Activated naive CD4-positive, alpha-beta T cell treated with anti-CD3 and anti-CD28 coated beads, Interleukin-2, amount 50 U/mL, for 72 hours (primary cell): ENCODE measurements at regions not wholly inside any gene's neighbourhood (a gene's known extent, or its start where the extent isn't known, plus 50 kb on each side); places are given as distances from the start of the nearest gene placed in this dataset.

Experiments
- ATAC-seq, 2 donors: fragments of 150-1000 bp; cut with Tn5 transposase; 2 replicates each; pipeline ENCODE4 v1.10.0; 2021; ENCODE audit warnings: mild to moderate bottlenecking in 2 of 2, moderate library complexity in 2 of 2
- DNase-seq, 2 donors: peaks; one replicate each; pipeline ENCODE4 v3.0.0; 2021 to 2022; ENCODE audit warnings: low spot score in 2 of 2
- H3K27ac Mint-ChIP-seq, 2 donors: one replicate each; pipeline ENCODE4 v1.8.0; 2022; ENCODE audit warnings: mild to moderate bottlenecking in 2 of 2, mixed read lengths in 2 of 2
- H3K36me3 Mint-ChIP-seq, 2 donors: one replicate each; pipeline ENCODE4 v1.8.0; 2022; ENCODE audit warnings: mixed read lengths in 2 of 2
- H3K9me3 Mint-ChIP-seq, 2 donors: one replicate each; pipeline ENCODE4 v1.8.0; 2022; ENCODE audit warnings: mixed read lengths in 2 of 2

GRCh38 chr6:23445157-23445710 is 680.8 kb upstream of the NRSN1 start:
- Mint-ChIP-seq H3K36me3 (no peaks in the 10 kb centered on the region), H3K9me3 (peaks cover 6% of the 10 kb centered on the region in 2 donors), H3K27ac (no peak overlapping the region)
- ATAC-seq, result no peak
- no peak for DNase-seq

DNA sequence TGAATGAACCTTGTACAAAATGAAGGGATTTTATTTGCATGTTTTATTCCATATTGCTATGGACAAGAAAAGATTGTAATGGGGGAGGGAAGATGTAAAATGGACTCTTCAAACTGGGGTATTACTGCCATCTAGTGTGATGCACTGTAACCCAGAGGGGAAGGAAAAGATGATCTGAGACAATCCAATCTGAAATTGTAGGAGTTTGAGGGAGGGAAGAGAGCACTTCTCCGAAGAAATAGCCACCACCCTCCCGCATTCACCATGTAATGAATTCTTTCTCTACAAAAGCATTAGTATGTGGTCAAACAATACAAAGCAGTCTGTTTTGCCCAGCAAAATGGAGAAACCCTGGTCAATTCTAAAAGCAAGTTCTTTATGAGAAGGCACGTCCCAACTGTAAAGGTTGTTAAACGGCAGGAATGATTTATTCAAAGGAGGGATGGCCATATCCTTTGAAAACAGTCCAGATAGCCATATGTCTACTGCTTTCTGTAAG is 679.5 kb upstream of the NRSN1 start:
- DNase-seq, result no peak
- H3K36me3 Mint-ChIP-seq, result no peaks in the 10 kb centered on the region
- H3K9me3 Mint-ChIP-seq, result peaks cover 2 to 5% of the 10 kb centered on the region in 2 donors
- no peak overlapping the region for H3K27ac Mint-ChIP-seq
- ATAC-seq, result no peak

DNA sequence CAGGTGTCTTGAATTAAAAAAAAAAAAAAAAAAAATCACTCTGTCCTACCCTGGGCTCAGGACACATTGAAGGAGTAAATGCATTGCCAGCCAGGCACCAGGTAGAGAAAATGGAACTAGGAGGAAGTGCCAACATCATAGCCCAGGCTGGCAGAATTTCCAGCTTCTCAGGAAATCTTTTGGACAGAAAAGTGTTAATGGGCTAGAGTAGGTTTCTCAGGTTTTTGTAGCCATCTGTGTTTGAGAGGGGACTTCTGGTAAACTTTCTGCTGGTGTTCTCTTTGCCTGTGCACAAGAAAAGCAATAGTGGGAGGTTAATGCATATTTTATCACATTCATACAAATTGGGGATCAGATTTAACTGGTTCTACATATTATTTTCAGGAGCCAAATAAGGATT is 678.3 kb upstream of the NRSN1 start:
- no peak for DNase-seq
- ATAC-seq, result no peak
- Mint-ChIP-seq H3K9me3 (peaks cover 7 to 8% of the 10 kb centered on the region in 2 donors), H3K36me3 (no peaks in the 10 kb centered on the region), H3K27ac (no peak overlapping the region)

DNA sequence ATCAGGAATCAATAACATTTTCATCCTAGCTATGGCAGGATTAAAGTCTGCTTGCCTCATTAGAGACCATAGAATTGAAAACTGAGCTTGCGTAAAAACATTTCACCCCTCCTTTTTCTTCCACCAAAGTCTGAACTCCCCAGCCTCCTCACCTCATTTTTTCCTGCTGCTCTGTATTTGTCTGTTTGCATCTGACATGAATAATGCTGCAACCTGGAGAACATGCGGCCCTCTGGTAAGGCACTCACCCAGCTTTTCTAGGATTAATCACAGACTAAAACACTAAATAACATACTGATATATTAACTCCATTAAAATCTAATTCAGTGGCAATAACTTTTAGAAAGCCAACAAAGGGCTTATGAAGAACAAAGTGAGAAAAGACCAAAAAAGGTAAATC is 677.7 kb upstream of the NRSN1 start:
- no peak for DNase-seq
- Mint-ChIP-seq H3K27ac (no peak overlapping the region), H3K9me3 (peaks cover 8 to 10% of the 10 kb centered on the region in 2 donors), H3K36me3 (no peaks in the 10 kb centered on the region)
- no peak for ATAC-seq

DNA sequence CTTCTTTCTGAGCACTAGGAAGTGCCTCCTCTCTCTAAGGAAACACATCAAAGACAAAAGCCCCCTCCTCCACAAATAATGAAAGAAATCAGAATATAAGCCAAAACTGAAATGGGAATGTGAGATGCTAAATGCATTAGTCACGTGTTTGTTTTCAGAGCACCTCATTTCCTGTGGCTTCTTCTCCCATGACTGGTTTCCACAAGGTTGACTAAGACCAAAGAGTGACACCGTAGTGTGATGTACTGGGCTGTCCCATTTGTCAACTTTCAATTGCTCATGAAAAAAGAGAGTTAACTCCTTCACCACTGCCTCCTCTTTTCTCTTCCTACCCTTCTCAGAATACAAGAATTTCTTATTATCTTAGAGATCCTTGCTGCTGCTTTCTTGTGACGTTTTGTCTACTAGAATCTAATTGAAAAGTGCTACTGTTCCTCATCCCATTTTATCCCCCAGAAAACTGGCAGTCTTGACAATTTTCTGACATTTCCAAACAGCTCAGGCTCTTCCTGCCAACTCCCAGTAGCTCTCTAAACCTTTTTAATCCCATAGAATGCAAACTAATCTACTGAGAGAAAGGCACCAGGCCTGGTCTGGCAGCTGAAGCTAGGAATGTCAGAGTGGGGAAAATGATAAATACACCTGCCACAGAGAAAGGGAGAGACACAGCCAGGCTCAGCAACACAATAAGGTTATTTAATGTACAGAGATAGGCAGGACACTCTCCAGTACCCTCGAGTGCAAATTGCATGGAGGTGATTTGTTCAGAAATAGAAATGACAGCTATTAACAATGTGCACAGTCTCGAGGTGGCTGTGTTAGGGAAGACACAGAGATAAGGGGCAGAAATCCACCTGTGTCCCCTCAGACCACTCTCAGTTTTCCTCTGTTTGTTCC is 671.7 kb upstream of the NRSN1 start:
- ATAC-seq (peak in 1 of 2 donors; percentile 55), DNase-seq (no peak)
- Mint-ChIP-seq H3K27ac (no peak overlapping the region), H3K9me3 (peaks cover 8 to 10% of the 10 kb centered on the region in 2 donors), H3K36me3 (no peaks in the 10 kb centered on the region)

GRCh38 chr6:23455754-23456153 is 670.3 kb upstream of the NRSN1 start:
- no peak for ATAC-seq
- Mint-ChIP-seq H3K36me3 (no peaks in the 10 kb centered on the region), H3K9me3 (peaks cover 8 to 10% of the 10 kb centered on the region in 2 donors), H3K27ac (no peak overlapping the region)
- no peak for DNase-seq

GRCh38 chr6:23456396-23456795 is 669.6 kb upstream of the NRSN1 start:
- Mint-ChIP-seq H3K9me3 (peaks cover 8 to 9% of the 10 kb centered on the region in 2 donors), H3K36me3 (no peaks in the 10 kb centered on the region), H3K27ac (no peak overlapping the region)
- ATAC-seq (no peak), DNase-seq (no peak)

DNA sequence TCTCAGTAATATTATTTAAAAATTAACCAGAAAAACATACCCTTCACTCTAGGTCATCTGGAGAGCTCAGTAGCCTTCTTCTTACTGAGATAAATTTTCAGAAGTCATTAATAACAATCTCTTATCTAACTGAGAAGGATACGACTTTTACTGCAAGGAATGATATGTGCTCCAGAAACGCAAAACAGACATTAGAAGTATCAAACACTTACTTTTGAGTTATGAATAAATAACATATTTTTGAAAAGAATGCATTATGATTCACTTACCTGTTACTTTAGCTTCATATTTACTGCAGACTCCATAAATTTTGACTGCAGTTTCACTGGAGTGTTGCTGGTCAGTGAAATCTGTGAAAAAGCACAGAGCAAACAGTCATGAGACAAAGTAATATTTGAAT is 668.7 kb upstream of the NRSN1 start:
- no peaks in the 10 kb centered on the region for H3K36me3 Mint-ChIP-seq
- DNase-seq, result no peak
- ATAC-seq, result no peak

DNA sequence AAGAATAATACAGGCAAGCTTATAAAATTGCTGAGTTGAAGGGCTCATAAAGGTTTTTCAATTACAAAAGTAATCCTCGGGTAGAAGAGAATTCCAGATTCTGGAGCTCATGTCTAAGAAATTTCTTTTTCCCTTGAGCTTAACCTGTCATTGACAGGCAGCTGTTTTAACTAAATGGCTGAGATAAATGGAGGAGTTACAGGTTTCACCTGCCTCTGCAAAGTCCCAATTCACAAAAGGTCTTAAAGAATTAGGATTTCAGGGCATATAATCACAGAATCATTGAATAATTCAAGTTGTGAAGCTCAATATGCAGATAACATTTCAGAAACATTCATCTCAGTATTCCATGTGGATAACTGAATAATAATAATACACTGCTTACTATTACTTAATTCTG is 660.1 kb upstream of the NRSN1 start:
- H3K36me3 Mint-ChIP-seq, result peaks cover 0 to 4% of the 10 kb centered on the region in 2 donors
- no peaks in the 10 kb centered on the region for H3K9me3 Mint-ChIP-seq
- DNase-seq (no peak), ATAC-seq (no peak)
- H3K27ac Mint-ChIP-seq, result no peak overlapping the region

More for the DNA sequence above, 668.7 kb upstream of the NRSN1 start:
- H3K27ac Mint-ChIP-seq, result no peak overlapping the region
- H3K9me3 Mint-ChIP-seq, result peaks cover 5 to 6% of the 10 kb centered on the region in 2 donors

DNA sequence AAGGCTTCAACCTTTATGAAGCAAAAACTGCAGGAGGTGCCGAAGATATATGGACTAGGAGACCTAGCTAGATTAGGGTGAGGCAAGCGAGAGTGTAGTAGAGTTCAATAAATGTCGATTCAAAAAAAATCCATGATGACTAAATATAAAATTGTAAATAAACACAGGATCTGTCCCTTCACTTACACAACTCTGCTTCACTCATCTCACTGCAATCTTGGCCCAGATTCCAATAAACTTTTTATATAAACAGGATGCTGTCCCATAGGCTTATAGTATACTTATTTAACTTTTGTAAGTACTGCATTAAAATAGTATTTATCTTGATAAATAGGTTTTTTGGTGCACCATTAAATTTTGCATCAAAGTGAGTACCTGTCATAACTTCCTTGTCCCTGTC is 648.4 kb upstream of the NRSN1 start:
- no peak for ATAC-seq

DNA sequence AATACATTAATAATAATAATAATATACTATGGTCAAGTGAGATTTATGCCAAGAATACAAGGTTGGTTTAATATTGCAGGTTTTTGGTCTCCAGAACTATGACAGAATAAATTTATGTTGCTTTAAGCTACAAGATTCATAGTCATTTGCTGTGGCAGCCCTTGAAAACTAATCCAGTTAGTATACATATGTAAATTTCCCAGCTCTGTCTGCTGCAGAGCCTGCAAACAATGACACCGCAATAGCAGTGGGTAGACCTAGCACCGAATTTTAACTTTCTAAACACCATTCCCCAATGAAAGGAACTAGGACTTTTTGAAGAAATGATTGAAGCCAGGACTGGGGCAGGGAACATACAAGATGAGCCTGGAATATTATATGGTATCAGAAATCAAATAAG is 647.7 kb upstream of the NRSN1 start:
- ATAC-seq (no peak), DNase-seq (no peak)
- no peaks in the 10 kb centered on the region for H3K36me3 Mint-ChIP-seq
- no peak overlapping the region for H3K27ac Mint-ChIP-seq
- peaks cover 8 to 11% of the 10 kb centered on the region in 2 donors for H3K9me3 Mint-ChIP-seq

More for the DNA sequence above, 648.4 kb upstream of the NRSN1 start:
- H3K9me3 Mint-ChIP-seq, result peaks cover 8 to 11% of the 10 kb centered on the region in 2 donors
- no peak overlapping the region for H3K27ac Mint-ChIP-seq
- no peaks in the 10 kb centered on the region for H3K36me3 Mint-ChIP-seq
- no peak for DNase-seq

GRCh38 chr6:23483896-23484295 is 642.1 kb upstream of the NRSN1 start:
- H3K9me3 Mint-ChIP-seq, result peaks cover 5 to 8% of the 10 kb centered on the region in 2 donors
- no peak for DNase-seq
- H3K36me3 Mint-ChIP-seq, result no peaks in the 10 kb centered on the region
- ATAC-seq, result no peak
- H3K27ac Mint-ChIP-seq, result no peak overlapping the region

GRCh38 chr6:23494367-23494766 is 631.6 kb upstream of the NRSN1 start:
- no peak for DNase-seq
- H3K9me3 Mint-ChIP-seq, result peaks cover 19 to 25% of the 10 kb centered on the region in 2 donors
- peaks cover 0 to 6% of the 10 kb centered on the region in 2 donors for H3K36me3 Mint-ChIP-seq
- ATAC-seq, result no peak
- H3K27ac Mint-ChIP-seq, result no peak overlapping the region

DNA sequence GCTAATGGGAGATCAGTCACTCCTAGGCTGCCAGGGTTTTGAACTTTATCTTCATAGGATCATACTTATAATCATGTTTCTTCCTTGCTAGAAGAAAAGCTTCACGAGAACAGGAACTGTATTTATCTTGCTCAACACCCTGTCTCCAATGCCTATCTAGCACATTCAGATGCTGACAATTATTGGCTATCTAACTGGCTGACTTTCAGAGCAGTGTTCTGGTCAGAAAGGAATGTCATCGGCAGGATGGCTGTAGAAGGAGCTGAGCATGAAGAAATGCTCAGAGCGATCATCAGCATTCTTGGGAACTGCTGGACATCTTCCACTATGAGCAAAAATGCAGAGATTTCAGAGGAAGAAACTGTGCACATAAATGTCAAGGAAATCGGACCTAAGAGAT is 628.0 kb upstream of the NRSN1 start:
- Mint-ChIP-seq H3K36me3 (no peaks in the 10 kb centered on the region), H3K9me3 (peaks cover 6 to 10% of the 10 kb centered on the region in 2 donors), H3K27ac (no peak overlapping the region)
- DNase-seq (no peak), ATAC-seq (no peak)

- ATAC-seq (no peak), DNase-seq (no peak)
- Mint-ChIP-seq H3K9me3 (peaks cover 7 to 10% of the 10 kb centered on the region in 2 donors), H3K36me3 (no peaks in the 10 kb centered on the region), H3K27ac (no peak overlapping the region)
Measured at GRCh38 chr6:23499549-23499948, 626.5 kb upstream of the NRSN1 start.

DNA sequence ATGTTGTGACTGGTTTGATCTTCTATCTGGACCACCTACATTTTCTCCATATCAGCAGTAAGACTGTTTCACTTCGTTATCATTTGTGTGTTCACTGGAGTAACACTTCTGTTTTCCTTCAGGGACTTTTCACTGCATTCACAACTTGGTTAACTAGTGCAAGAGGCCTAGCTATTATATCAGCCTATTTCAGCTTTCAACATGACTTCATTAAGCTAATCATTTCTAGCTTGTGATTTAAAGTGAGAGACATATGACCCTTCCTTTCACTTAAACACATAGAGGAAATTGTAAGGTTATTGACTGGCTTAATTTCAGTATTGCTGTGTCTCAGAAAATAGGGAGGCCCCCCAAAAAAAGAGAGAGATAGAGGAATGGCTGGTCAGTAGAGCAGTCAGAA is 622.8 kb upstream of the NRSN1 start:
- ATAC-seq, result no peak
- Mint-ChIP-seq H3K27ac (no peak overlapping the region), H3K36me3 (no peaks in the 10 kb centered on the region), H3K9me3 (peaks cover 10 to 12% of the 10 kb centered on the region in 2 donors)
- DNase-seq, result no peak

- ATAC-seq (no peak), DNase-seq (no peak)
- Mint-ChIP-seq H3K9me3 (peaks cover 10 to 12% of the 10 kb centered on the region in 2 donors), H3K36me3 (no peaks in the 10 kb centered on the region), H3K27ac (no peak overlapping the region)
Measured at GRCh38 chr6:23505026-23505425, 621.0 kb upstream of the NRSN1 start.
